CD14-positive monocyte (primary cell): ENCODE measurements at regions not wholly inside any gene's neighbourhood (a gene's known extent, or its start where the extent isn't known, plus 50 kb on each side); places are given as distances from the start of the nearest gene placed in this dataset.
A peak's percentile ranks its signal among the peaks of the same experiment; 100 is the strongest.

Experiments used
- DNase-seq, 3 donors: peaks; one replicate each; pipeline ENCODE4 v3.0.0-alpha.2; 2011 to 2022
- H2AFZ ChIP-seq: 2 replicates; pipeline ENCODE4 v1.6.0; 2012; ENCODE audit warnings: mild to moderate bottlenecking, low read depth, low read length, inconsistent platforms; ENCODE audit not compliant: insufficient read depth, poor library complexity, severe bottlenecking
- H3K27ac ChIP-seq, 2 donors: 1 replicate in 1 of 2; 2 replicates in 1 of 2; pipeline ENCODE4 v1.5.1; 2012 to 2013; ENCODE audit warnings: low read length in 2 of 2, control low read depth in 1 of 2, inconsistent platforms in 1 of 2, low read depth in 1 of 2, mild to moderate bottlenecking in 1 of 2
- H3K27me3 ChIP-seq, 2 donors: one replicate each; pipeline versions ENCODE4 v1.6.0 to v1.6.1; 2011 to 2013; ENCODE audit warnings: low read length in 2 of 2; ENCODE audit not compliant: control insufficient read depth in 2 of 2, insufficient read depth in 2 of 2
- H3K36me3 ChIP-seq, 2 donors: replicated peaks in 1 of 2; 1 replicate in 1 of 2; 2 replicates in 1 of 2; pipeline versions ENCODE4 v1.5.1 to v1.6.1; 2012 to 2013; ENCODE audit warnings: low read length in 2 of 2, control low read depth in 1 of 2, inconsistent platforms in 1 of 2, mild to moderate bottlenecking in 1 of 2; ENCODE audit not compliant: insufficient read depth in 2 of 2, control insufficient read depth in 1 of 2
- H3K4me1 ChIP-seq, 2 donors: 1 replicate in 1 of 2; 2 replicates in 1 of 2; pipeline versions ENCODE4 v1.5.1 to v1.6.1; 2012 to 2013; ENCODE audit warnings: low read length in 2 of 2, control low read depth in 1 of 2, inconsistent platforms in 1 of 2, mild to moderate bottlenecking in 1 of 2, moderate library complexity in 1 of 2; ENCODE audit not compliant: insufficient read depth in 2 of 2, control insufficient read depth in 1 of 2
- H3K4me2 ChIP-seq: replicated peaks from 2 replicates; pipeline ENCODE3; 2012; ENCODE audit warnings: low read length, moderate library complexity, mild to moderate bottlenecking; ENCODE audit not compliant: poor library complexity, severe bottlenecking; ENCODE audit errors: extremely low read depth
- H3K4me3 ChIP-seq, 3 experiments: fragments of 200-600 bp in 1 of 3; sonication (generic) in 1 of 3; replicated peaks in 1 of 3; 1 replicate in 2 of 3; 2 replicates in 1 of 3; pipeline ENCODE4 v1.5.1; 2011 to 2013; ENCODE audit warnings: low read length in 3 of 3, mild to moderate bottlenecking in 3 of 3, control low read depth in 2 of 3, low read depth in 2 of 3, inconsistent platforms in 1 of 3, moderate library complexity in 1 of 3
- H3K79me2 ChIP-seq: 2 replicates; pipeline ENCODE4 v1.6.0; 2012; ENCODE audit warnings: mild to moderate bottlenecking, control low read depth, inconsistent platforms, low read length, moderate library complexity; ENCODE audit not compliant: insufficient read depth
- H3K9ac ChIP-seq: 2 replicates; pipeline ENCODE4 v1.6.0; 2017; ENCODE audit warnings: low read length, mild to moderate bottlenecking; ENCODE audit not compliant: insufficient read depth, poor library complexity, severe bottlenecking
- H3K9me3 ChIP-seq, 2 donors: replicated peaks in 1 of 2; 1 replicate in 1 of 2; 2 replicates in 1 of 2; pipeline versions ENCODE4 v1.5.1 to v1.6.1; 2012 to 2013; ENCODE audit warnings: low read length in 2 of 2, control low read depth in 1 of 2; ENCODE audit not compliant: control insufficient read depth in 1 of 2, insufficient read depth in 1 of 2
- H4K20me1 ChIP-seq: 2 replicates; pipeline ENCODE4 v1.6.0; 2012; ENCODE audit warnings: mild to moderate bottlenecking, low read length, control low read depth, moderate library complexity; ENCODE audit not compliant: insufficient read depth
- H3K27ac Mint-ChIP-seq, 7 donors: one replicate each; pipeline ENCODE4 v1.8.0; 2020; ENCODE audit warnings: mild to moderate bottlenecking in 7 of 7, mixed read lengths in 7 of 7, moderate library complexity in 6 of 7, inconsistent platforms in 2 of 7
- H3K27me3 Mint-ChIP-seq, 3 donors: one replicate each; pipeline ENCODE4 v1.8.0; 2021 to 2022; ENCODE audit warnings: low read depth in 3 of 3, mild to moderate bottlenecking in 3 of 3, mixed read lengths in 3 of 3, moderate library complexity in 3 of 3, inconsistent platforms in 1 of 3
- H3K36me3 Mint-ChIP-seq, 2 donors: one replicate each; pipeline ENCODE4 v1.8.0; 2020; ENCODE audit warnings: mixed read lengths in 2 of 2, inconsistent platforms in 1 of 2, mild to moderate bottlenecking in 1 of 2
- H3K4me1 Mint-ChIP-seq: one replicate; pipeline ENCODE4 v1.8.0; 2020; ENCODE audit warnings: mild to moderate bottlenecking, mixed read lengths
- H3K4me3 Mint-ChIP-seq, 2 donors: one replicate each; pipeline ENCODE4 v1.8.0; 2020; ENCODE audit warnings: mild to moderate bottlenecking in 2 of 2, mixed read lengths in 2 of 2, moderate library complexity in 1 of 2
- H3K9me3 Mint-ChIP-seq, 7 donors: one replicate each; pipeline ENCODE4 v1.8.0; 2020 to 2022; ENCODE audit warnings: mixed read lengths in 7 of 7, mild to moderate bottlenecking in 6 of 7, moderate library complexity in 6 of 7, inconsistent platforms in 2 of 7
- CTCF ChIP-seq: fragments of 200-600 bp; IDR thresholded peaks from one replicate; pipeline ENCODE4 v1.8.0; 2022; ENCODE audit warnings: antibody characterized with exemption, mild to moderate bottlenecking
- WGBS: methylation state at CpG from one replicate; pipeline ENCODE4 v1.1.5; 2013; ENCODE audit warnings: missing lambda C conversion rate; ENCODE audit not compliant: insufficient coverage; 5-methylcytosine and 5-hydroxymethylcytosine counted together
- intact Hi-C, 2 donors: fragments of 100-400 bp; cut with micrococcal nuclease; formaldehyde crosslinking; loops; one replicate each; pipeline versions ENCODE4 v1.15.0 to v1.15.1; 2023

GRCh38 chr6:144347448-144347759 lies 62.3 kb downstream of the UTRN start:
- peak in 2 of 3 donors; percentile 11 to 24 for DNase-seq
- Mint-ChIP-seq H3K36me3 (peaks cover 0 to 10% of the 10 kb centered on the region in 2 donors), H3K4me3 (no peak overlapping the region), H3K27ac (peak overlapping the region; percentile 43 to 90 (median 81)), H3K4me1 (peaks cover 88% of the 10 kb centered on the region), H3K9me3 (no peaks in the 10 kb centered on the region), H3K27me3 (no peaks in the 10 kb centered on the region)
- H4K20me1 ChIP-seq, result peaks cover 28% of the 10 kb centered on the region
- TF ChIP-seq CTCF, result no peak
- H3K27ac ChIP-seq, result peak overlapping the region; percentile 16 to 90
- H3K27me3 ChIP-seq, result no peaks in the 10 kb centered on the region
- H3K4me3 ChIP-seq, result no peak overlapping the region
- H3K36me3 ChIP-seq, result no peaks in the 10 kb centered on the region
- H3K9me3 ChIP-seq, result no peaks in the 10 kb centered on the region
- H3K4me2 ChIP-seq, result no peak overlapping the region
- peaks cover 93 to 95% of the 10 kb centered on the region in 2 donors for H3K4me1 ChIP-seq
- H2AFZ ChIP-seq, result no peak overlapping the region
- intact Hi-C loops, result no loop called here
- peaks cover 95% of the 10 kb centered on the region for H3K79me2 ChIP-seq
- H3K9ac ChIP-seq, result no peak overlapping the region

- Histone ChIP-seq H2AFZ (no peak overlapping the region), H3K27ac (peak overlapping the region; percentile 16 to 90), H4K20me1 (peaks cover 28% of the 10 kb centered on the region), H3K36me3 (no peaks in the 10 kb centered on the region), H3K4me3 (no peak overlapping the region), H3K27me3 (no peaks in the 10 kb centered on the region), H3K79me2 (peaks cover 95% of the 10 kb centered on the region), H3K4me1 (peaks cover 91 to 95% of the 10 kb centered on the region in 2 donors), H3K9ac (no peak overlapping the region), H3K9me3 (no peaks in the 10 kb centered on the region), H3K4me2 (no peak overlapping the region)
- DNase-seq, result no peak
- intact Hi-C loops, result no loop called here
- no peak for TF ChIP-seq CTCF
- no peak overlapping the region for H3K4me3 Mint-ChIP-seq
- WGBS, result 83% methylated on average over 2 of the region's 5 CpGs
- H3K27me3 Mint-ChIP-seq, result peaks cover 0 to 2% (median 0%) of the 10 kb centered on the region in 3 donors
- no peaks in the 10 kb centered on the region for H3K9me3 Mint-ChIP-seq
- peaks cover 0 to 10% of the 10 kb centered on the region in 2 donors for H3K36me3 Mint-ChIP-seq
- H3K4me1 Mint-ChIP-seq, result peaks cover 90% of the 10 kb centered on the region
- H3K27ac Mint-ChIP-seq, result peak overlapping the region in 6 of 7 donors; percentile 63 to 91 (median 90)
These were observed 62.8 kb downstream of the UTRN start for GRCh38 chr6:144347933-144348332.
